ENCODE measurements at regions not wholly inside any gene's neighbourhood (a gene's known extent, or its start where the extent isn't known, plus 50 kb on each side); places are given as distances from the start of the nearest gene placed in this dataset.

GRCh38 chr13:94947965-94948371, 235.6 kb upstream of the SOX21 start:
- ChIA-PET CTCF (no interaction called here), POLR2A (no interaction called here)
- DNase-seq (ENCODE audit: low read depth, low spot score): no peak
- Histone ChIP-seq H3K27me3 (ENCODE audit: control insufficient read depth, insufficient read depth, low read length) (no peaks in the 10 kb centered on the region), H3K4me1 (ENCODE audit: control insufficient read depth, insufficient read depth, low read length) (no peaks in the 10 kb centered on the region), H3K9me3 (ENCODE audit: control insufficient read depth, insufficient read depth, low read depth, low read length) (no peaks in the 10 kb centered on the region), H3K4me3 (ENCODE audit: low read depth in 2 of 2, low read length in 2 of 2) (no peak overlapping the region), H3K27ac (ENCODE audit: low read length) (no peak overlapping the region), H3K36me3 (ENCODE audit: control insufficient read depth, insufficient read depth, low read length) (no peaks in the 10 kb centered on the region)
- in situ Hi-C loops (cut with HindIII; ENCODE audit: low pct_unique_long_range_greater_than_20kb, low sequenced_read_pairs) (no loop called here), intact Hi-C loops (cut with micrococcal nuclease; ENCODE audit: unreplicated experiment) (no loop called here)
- no peak for TF ChIP-seq POLR2AphosphoS5 (IDR thresholded peaks at IDR 0.05; ENCODE audit: low read depth, low read length)
- TF ChIP-seq REST (IDR thresholded peaks at IDR 0.05; ENCODE audit: insufficient read depth in 1 of 2, low read depth in 2 of 2, low read length in 1 of 2): no peak
- no peak for TF ChIP-seq TCF7L2 (IDR thresholded peaks at IDR 0.05; ENCODE audit: low read depth, low read length)
- TF ChIP-seq SIN3A (IDR thresholded peaks at IDR 0.05; ENCODE audit: borderline replicate concordance, insufficient read depth, low read depth, low read length): no peak
- TF ChIP-seq CTCF (IDR thresholded peaks at IDR 0.05): no peak
- ATAC-seq: no peak
- BruUV-seq (replicated peaks): no TSS peak

- ChIA-PET CTCF (no interaction called here), POLR2A (no interaction called here)
Observed at GRCh38 chr13:94947392-94947791, 235.0 kb upstream of the SOX21 start.

More at GRCh38 chr13:94947392-94947791, 235.0 kb upstream of the SOX21 start:
- H3K4me3 ChIP-seq (ENCODE audit: low read depth in 2 of 2, low read length in 2 of 2): no peak overlapping the region
- in situ Hi-C loops (cut with HindIII; ENCODE audit: low pct_unique_long_range_greater_than_20kb, low sequenced_read_pairs): no loop called here
- H3K36me3 ChIP-seq (ENCODE audit: control insufficient read depth, insufficient read depth, low read length): no peaks in the 10 kb centered on the region
- BruUV-seq (replicated peaks): no TSS peak
- no peaks in the 10 kb centered on the region for H3K27me3 ChIP-seq (ENCODE audit: control insufficient read depth, insufficient read depth, low read length)
- DNase-seq (ENCODE audit: low read depth, low spot score) (no peak), ATAC-seq (no peak)
- no peak overlapping the region for H3K27ac ChIP-seq (ENCODE audit: low read length)
- intact Hi-C loops (cut with micrococcal nuclease; ENCODE audit: unreplicated experiment): no loop called here
- no peak for TF ChIP-seq SIN3A (IDR thresholded peaks at IDR 0.05; ENCODE audit: borderline replicate concordance, insufficient read depth, low read depth, low read length)
- no peak for TF ChIP-seq CTCF (IDR thresholded peaks at IDR 0.05)
- TF ChIP-seq TCF7L2 (IDR thresholded peaks at IDR 0.05; ENCODE audit: low read depth, low read length): no peak
- TF ChIP-seq REST (IDR thresholded peaks at IDR 0.05; ENCODE audit: insufficient read depth in 1 of 2, low read depth in 2 of 2, low read length in 1 of 2): no peak
- no peak for TF ChIP-seq POLR2AphosphoS5 (IDR thresholded peaks at IDR 0.05; ENCODE audit: low read depth, low read length)
- H3K9me3 ChIP-seq (ENCODE audit: control insufficient read depth, insufficient read depth, low read depth, low read length): no peaks in the 10 kb centered on the region
- no peaks in the 10 kb centered on the region for H3K4me1 ChIP-seq (ENCODE audit: control insufficient read depth, insufficient read depth, low read length)

Measured in Panc1 (cell line).